ENCODE measurements at regions not wholly inside any gene's neighbourhood (a gene's known extent, or its start where the extent isn't known, plus 50 kb on each side); places are given as distances from the start of the nearest gene placed in this dataset.

DNA sequence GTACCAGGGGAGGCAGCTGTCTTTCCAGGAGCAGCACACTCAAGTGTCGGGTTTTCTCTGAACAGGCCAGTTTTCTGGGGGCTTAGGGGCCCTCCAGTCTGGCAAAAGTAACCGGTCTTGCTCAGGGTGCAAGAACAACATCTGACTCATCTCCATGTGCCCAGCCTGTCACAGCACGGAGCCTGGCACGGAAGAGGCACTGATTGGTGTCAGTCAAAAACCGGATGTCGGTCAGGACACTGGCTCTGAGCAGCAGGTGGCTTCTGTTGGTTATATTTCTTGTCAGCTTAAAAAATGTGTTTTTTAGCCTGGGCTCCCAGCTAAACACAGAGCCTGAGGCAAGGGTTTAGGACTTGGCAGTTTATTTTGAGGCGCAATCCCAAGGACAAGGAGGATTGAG is 139.9 kb downstream of the FBLN2 start:
- DNase-seq: no peak

GRCh38 chr3:13688034-13688433 is 139.1 kb downstream of the FBLN2 start:
- DNase-seq: no peak

Measured in C1 segment of cervical spinal cord (tissue), 14 donors.